K562 (cell line): ENCODE measurements at regions not wholly inside any gene's neighbourhood (a gene's known extent, or its start where the extent isn't known, plus 50 kb on each side); places are given as distances from the start of the nearest gene placed in this dataset.
A peak's percentile ranks its signal among the peaks of the same experiment; 100 is the strongest.

ENCODE experiments used
- ATAC-seq: fragments of 200-7000 bp; cut with Tn5 transposase; 3 replicates; pipeline ENCODE4 v1.9.1; 2020; ENCODE audit warnings: moderate library complexity
- BruUV-seq: library from RNA; stranded (reverse); fragments of 400-500 nt; replicated peaks from 2 replicates; lab custom pipeline; 2021; lab: Mats Ljungman, UMichigan
- CTCF ChIA-PET: fragments of 300-600 bp; formaldehyde crosslinking; extraction: SDS; loops from one replicate; lab custom pipeline; 2021; ENCODE audit warnings: low intra/inter-chr PET ratio; lab: Yijun Ruan, JAX
- POLR2A ChIA-PET: fragments of 300-600, 350-650 bp; sonication (Branson Sonifier 250); formaldehyde crosslinking; extraction: SDS; loops from one replicate; lab custom pipeline; 2021; ENCODE audit warnings: antibody characterized with exemption, inconsistent platforms; lab: Yijun Ruan, JAX
- DNase-seq, 4 experiments: peaks; one replicate each; pipeline versions ENCODE4 v3.0.0 to v3.0.0-alpha.2; 2011 to 2018; ENCODE audit warnings: low spot score in 3 of 4, mixed read lengths in 3 of 4; ENCODE audit errors: extremely low read depth in 1 of 4
- FAIRE-seq: peaks from 2 replicates; lab custom pipeline; 2011; peaks lifted over from hg19 to GRCh38; lab: Jason Lieb, UNC
- H2AFZ ChIP-seq: 2 replicates; pipeline ENCODE4 v1.6.0; 2011; ENCODE audit warnings: low read depth, low read length, control low read depth, inconsistent platforms
- H3K27ac ChIP-seq: fragments of 200-600 bp; 3 replicates; pipeline ENCODE4 v1.8.0; 2011; ENCODE audit warnings: low read depth, mild to moderate bottlenecking, control low read depth, inconsistent platforms, low read length, moderate library complexity, mixed read lengths; ENCODE audit errors: extremely low read depth
- H3K27me3 ChIP-seq, 2 experiments: fragments of 300-600 bp in 1 of 2; 2 replicates in 1 of 2; 3 replicates in 1 of 2; pipeline versions ENCODE4 v1.6.0 to v1.8.0; 2011; ENCODE audit warnings: inconsistent platforms in 2 of 2, low read length in 2 of 2, mild to moderate bottlenecking in 1 of 2, mixed read lengths in 1 of 2, moderate library complexity in 1 of 2; ENCODE audit not compliant: control insufficient read depth in 2 of 2, insufficient read depth in 2 of 2
- H3K36me3 ChIP-seq: fragments of 300-600 bp; 3 replicates; pipeline ENCODE4 v1.8.0; 2011; ENCODE audit warnings: mild to moderate bottlenecking, low read length, inconsistent platforms; ENCODE audit not compliant: control insufficient read depth, insufficient read depth
- H3K4me1 ChIP-seq, 2 experiments: fragments of 200-600 bp in 1 of 2; replicated peaks in 1 of 2; 2 replicates in 1 of 2; 3 replicates in 1 of 2; pipeline versions ENCODE4 v1.5.1 to v1.8.0; 2011; ENCODE audit warnings: inconsistent platforms in 2 of 2, low read length in 2 of 2, mild to moderate bottlenecking in 1 of 2, mixed read lengths in 1 of 2, moderate library complexity in 1 of 2; ENCODE audit not compliant: control insufficient read depth in 2 of 2, insufficient read depth in 2 of 2
- H3K4me2 ChIP-seq: 2 replicates; pipeline ENCODE4 v1.6.1; 2011; ENCODE audit warnings: low read length, control low read depth, inconsistent platforms, mixed read lengths; ENCODE audit not compliant: insufficient read depth
- H3K4me3 ChIP-seq: fragments of 200-600 bp; sonication (generic), shearing (Covaris generic); 2 replicates; pipeline ENCODE4 v1.5.1; 2016; ENCODE audit warnings: control low read depth, inconsistent platforms
- H3K79me2 ChIP-seq: fragments of 200-600 bp; 3 replicates; pipeline ENCODE4 v1.8.0; 2011; ENCODE audit warnings: low read length, inconsistent platforms; ENCODE audit not compliant: control insufficient read depth, insufficient read depth
- H3K9ac ChIP-seq, 2 experiments: 2 replicates each; pipeline versions ENCODE4 v1.6.0 to v1.6.1; 2011; ENCODE audit warnings: low read depth in 2 of 2, low read length in 2 of 2, control low read depth in 1 of 2, inconsistent platforms in 1 of 2, mild to moderate bottlenecking in 1 of 2, mixed read lengths in 1 of 2; ENCODE audit not compliant: insufficient read depth in 1 of 2
- H3K9me1 ChIP-seq: one replicate; pipeline ENCODE4 v1.6.0; 2011; ENCODE audit warnings: inconsistent platforms, mild to moderate bottlenecking, low read length, moderate library complexity; ENCODE audit not compliant: control insufficient read depth, insufficient read depth
- H3K9me3 ChIP-seq: replicated peaks from 2 replicates; pipeline ENCODE4 v1.5.1; 2011; ENCODE audit warnings: low read depth, low read length, inconsistent platforms; ENCODE audit not compliant: control insufficient read depth, insufficient read depth
- H4K20me1 ChIP-seq: replicated peaks from 2 replicates; pipeline ENCODE4 v1.6.1; 2011; ENCODE audit warnings: low read length, inconsistent platforms, mixed read lengths; ENCODE audit not compliant: control insufficient read depth, insufficient read depth
- ATF7 ChIP-seq: fragments of 450-650 bp; IDR thresholded peaks from 2 replicates; pipeline ENCODE4 v1.7.1; 2014; ENCODE audit warnings: mild to moderate bottlenecking, moderate library complexity
- BRF1 ChIP-seq: IDR thresholded peaks from 3 replicates; pipeline ENCODE4 v1.6.1; 2011; ENCODE audit warnings: borderline replicate concordance, mild to moderate bottlenecking; ENCODE audit not compliant: insufficient read length; ENCODE audit errors: extremely low read depth
- CBFB ChIP-seq: sonication (generic); formaldehyde crosslinking; IDR thresholded peaks from 2 replicates; pipeline ENCODE4 v1.4.0; 2020; ENCODE audit warnings: mild to moderate bottlenecking, missing genetic modification reagents
- CBX1 ChIP-seq: sonication (generic); IDR thresholded peaks from 2 replicates; pipeline ENCODE4 v1.6.1; 2016; ENCODE audit warnings: antibody characterized with exemption, low read depth, mild to moderate bottlenecking
- FOXP1 ChIP-seq: sonication (generic); formaldehyde crosslinking; IDR thresholded peaks from 2 replicates; pipeline ENCODE4 v1.8.0; 2022; ENCODE audit warnings: mild to moderate bottlenecking, missing genetic modification reagents
- HEY1 ChIP-seq: fragments of 250-450 bp; sonication (Bioruptor Pico); IDR thresholded peaks from 2 replicates; pipeline ENCODE4 v1.5.0; 2020; ENCODE audit warnings: mild to moderate bottlenecking, moderate library complexity, borderline replicate concordance
- KLF10 ChIP-seq: fragments of 250-450 bp; sonication (Bioruptor Pico); IDR thresholded peaks from 2 replicates; pipeline ENCODE4 v1.6.1; 2021; ENCODE audit warnings: matching md5 sums
- SREBF2 ChIP-seq: sonication (generic); formaldehyde crosslinking; IDR thresholded peaks from 2 replicates; pipeline ENCODE4 v1.4.0; 2020; ENCODE audit warnings: mild to moderate bottlenecking, missing genetic modification reagents
- TAF7 ChIP-seq: fragments of 450-650 bp; IDR thresholded peaks from 2 replicates; pipeline ENCODE4 v1.6.1; 2016; ENCODE audit warnings: missing genetic modification characterization, missing compliant biosample characterization
- TRIM24 ChIP-seq, 2 experiments: fragments of 450-650 bp; IDR thresholded peaks; 2 replicates each; pipeline ENCODE4 v1.6.1; 2016
- ZNF121 ChIP-seq: sonication (generic); formaldehyde crosslinking; conservative IDR thresholded peaks from 2 replicates; pipeline ENCODE4 v1.8.0; 2022; ENCODE audit warnings: missing genetic modification reagents
- ZNF124 ChIP-seq: sonication (generic); formaldehyde crosslinking; IDR thresholded peaks from 2 replicates; pipeline ENCODE4 v1.8.1; 2022; ENCODE audit warnings: missing genetic modification reagents
- ZNF589 ChIP-seq: fragments of 200-800 bp; sonication (Bioruptor generic); IDR thresholded peaks from 2 replicates; pipeline ENCODE4 v1.6.1; 2016; ENCODE audit warnings: low read depth, missing genetic modification characterization, missing compliant biosample characterization
- WGBS: fragments of 100-300 bp; shearing (Covaris generic); methylation state at CpG from one replicate; pipeline ENCODE4 v1.1.6; 2016; ENCODE audit warnings: low coverage, mixed read lengths; ENCODE audit not compliant: insufficient coverage; ENCODE audit errors: missing lambda C conversion rate; 5-methylcytosine and 5-hydroxymethylcytosine counted together
- in situ Hi-C: fragments of 300-500 bp; cut with MboI; formaldehyde crosslinking; loops from 4 replicates; pipeline ENCODE4 v1.15.0; 2018; ENCODE audit warnings: inconsistent platforms, mixed read lengths
- intact Hi-C: fragments of 100-400 bp; cut with micrococcal nuclease; formaldehyde crosslinking; loops from 2 replicates; pipeline ENCODE4 v1.14.2; 2022
- TF ChIP-seq, protein P1 (sequence below): fragments of 450-650 bp; IDR thresholded peaks from 2 replicates; pipeline ENCODE4 v1.6.1; 2016; ENCODE audit warnings: borderline replicate concordance
- TF ChIP-seq, protein P2 (sequence below), 2 experiments: fragments of 450-650 bp in 1 of 2; IDR thresholded peaks; 2 replicates each; pipeline ENCODE4 v1.6.1; 2011 to 2017; ENCODE audit warnings: low read depth in 2 of 2, antibody characterized with exemption in 1 of 2, borderline replicate concordance in 1 of 2, low read length in 1 of 2, mild to moderate bottlenecking in 1 of 2, mixed read lengths in 1 of 2; ENCODE audit not compliant: control insufficient read depth in 1 of 2
- TF ChIP-seq, protein P3 (sequence below): fragments of 250-450 bp; sonication (Bioruptor Pico); IDR thresholded peaks from 2 replicates; pipeline ENCODE4 v1.8.0; 2022; ENCODE audit warnings: inconsistent platforms, mild to moderate bottlenecking, moderate library complexity, borderline replicate concordance
- TF ChIP-seq, protein P4 (sequence below): fragments of 250-450 bp; sonication (Bioruptor Pico); IDR thresholded peaks from 2 replicates; pipeline ENCODE4 v1.8.0; 2021; ENCODE audit warnings: borderline replicate concordance, mild to moderate bottlenecking, moderate library complexity; ENCODE audit not compliant: poor library complexity, severe bottlenecking

DNA sequence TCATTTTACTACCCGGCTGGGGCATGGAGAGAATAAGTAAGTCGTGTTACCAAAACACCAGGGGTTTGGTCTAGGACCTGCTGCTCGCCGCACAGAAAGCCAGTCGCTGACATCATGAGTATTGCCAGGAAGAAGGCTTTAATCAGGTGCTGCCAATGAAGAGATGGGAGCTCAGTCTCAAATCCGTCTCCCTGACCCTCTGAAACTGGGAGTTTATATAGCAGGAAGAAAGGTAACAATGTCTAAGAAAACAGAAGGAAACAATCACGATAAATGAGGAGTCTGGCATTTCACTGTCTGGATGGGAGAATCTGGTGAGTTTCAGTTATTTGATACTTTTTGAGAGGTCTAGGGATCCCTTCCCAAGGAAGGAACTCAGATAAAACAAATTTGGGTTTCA, 437.9 kb upstream of the JARID2 start:
- ATAC-seq (no peak), DNase-seq (no peak), FAIRE-seq (peak; percentile 23)
- H3K4me2 ChIP-seq, result no peak overlapping the region
- intact Hi-C loops (loop anchor here (10.0 kb wide), 1 partner anchor 587 kb away; no protein-coding TSS in a partner anchor), in situ Hi-C loops (no loop called here)
- no peak overlapping the region for H2AFZ ChIP-seq
- WGBS, result 65% methylated on average over 7 of the region's 7 CpGs
- H4K20me1 ChIP-seq, result no peaks in the 10 kb centered on the region
- H3K4me1 ChIP-seq, result peaks cover 6 to 7% of the 10 kb centered on the region in 2 experiments; a peak in 3 of 5 replicates
- ChIA-PET CTCF (no interaction called here), POLR2A (interaction anchor here (1.5 kb wide), 1 partner anchor 16 kb away, joined by 4 read pairs; no protein-coding TSS in a partner anchor)
- BruUV-seq, result no TSS peak
- H3K9me1 ChIP-seq, result no peaks in the 10 kb centered on the region
- H3K27me3 ChIP-seq, result no peaks in the 10 kb centered on the region
- H3K9me3 ChIP-seq, result no peaks in the 10 kb centered on the region; the same call in 1 of the 2 replicates
- H3K36me3 ChIP-seq, result no peaks in the 10 kb centered on the region
- H3K4me3 ChIP-seq, result no peak overlapping the region
- H3K9ac ChIP-seq, result no peak overlapping the region
- H3K79me2 ChIP-seq, result no peaks in the 10 kb centered on the region
- no peak overlapping the region for H3K27ac ChIP-seq
- TF ChIP-seq, protein P1, sequence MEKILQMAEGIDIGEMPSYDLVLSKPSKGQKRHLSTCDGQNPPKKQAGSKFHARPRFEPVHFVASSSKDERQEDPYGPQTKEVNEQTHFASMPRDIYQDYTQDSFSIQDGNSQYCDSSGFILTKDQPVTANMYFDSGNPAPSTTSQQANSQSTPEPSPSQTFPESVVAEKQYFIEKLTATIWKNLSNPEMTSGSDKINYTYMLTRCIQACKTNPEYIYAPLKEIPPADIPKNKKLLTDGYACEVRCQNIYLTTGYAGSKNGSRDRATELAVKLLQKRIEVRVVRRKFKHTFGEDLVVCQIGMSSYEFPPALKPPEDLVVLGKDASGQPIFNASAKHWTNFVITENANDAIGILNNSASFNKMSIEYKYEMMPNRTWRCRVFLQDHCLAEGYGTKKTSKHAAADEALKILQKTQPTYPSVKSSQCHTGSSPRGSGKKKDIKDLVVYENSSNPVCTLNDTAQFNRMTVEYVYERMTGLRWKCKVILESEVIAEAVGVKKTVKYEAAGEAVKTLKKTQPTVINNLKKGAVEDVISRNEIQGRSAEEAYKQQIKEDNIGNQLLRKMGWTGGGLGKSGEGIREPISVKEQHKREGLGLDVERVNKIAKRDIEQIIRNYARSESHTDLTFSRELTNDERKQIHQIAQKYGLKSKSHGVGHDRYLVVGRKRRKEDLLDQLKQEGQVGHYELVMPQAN, result no peak
- TF ChIP-seq, protein P2, sequence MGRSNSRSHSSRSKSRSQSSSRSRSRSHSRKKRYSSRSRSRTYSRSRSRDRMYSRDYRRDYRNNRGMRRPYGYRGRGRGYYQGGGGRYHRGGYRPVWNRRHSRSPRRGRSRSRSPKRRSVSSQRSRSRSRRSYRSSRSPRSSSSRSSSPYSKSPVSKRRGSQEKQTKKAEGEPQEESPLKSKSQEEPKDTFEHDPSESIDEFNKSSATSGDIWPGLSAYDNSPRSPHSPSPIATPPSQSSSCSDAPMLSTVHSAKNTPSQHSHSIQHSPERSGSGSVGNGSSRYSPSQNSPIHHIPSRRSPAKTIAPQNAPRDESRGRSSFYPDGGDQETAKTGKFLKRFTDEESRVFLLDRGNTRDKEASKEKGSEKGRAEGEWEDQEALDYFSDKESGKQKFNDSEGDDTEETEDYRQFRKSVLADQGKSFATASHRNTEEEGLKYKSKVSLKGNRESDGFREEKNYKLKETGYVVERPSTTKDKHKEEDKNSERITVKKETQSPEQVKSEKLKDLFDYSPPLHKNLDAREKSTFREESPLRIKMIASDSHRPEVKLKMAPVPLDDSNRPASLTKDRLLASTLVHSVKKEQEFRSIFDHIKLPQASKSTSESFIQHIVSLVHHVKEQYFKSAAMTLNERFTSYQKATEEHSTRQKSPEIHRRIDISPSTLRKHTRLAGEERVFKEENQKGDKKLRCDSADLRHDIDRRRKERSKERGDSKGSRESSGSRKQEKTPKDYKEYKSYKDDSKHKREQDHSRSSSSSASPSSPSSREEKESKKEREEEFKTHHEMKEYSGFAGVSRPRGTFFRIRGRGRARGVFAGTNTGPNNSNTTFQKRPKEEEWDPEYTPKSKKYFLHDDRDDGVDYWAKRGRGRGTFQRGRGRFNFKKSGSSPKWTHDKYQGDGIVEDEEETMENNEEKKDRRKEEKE (IDR thresholded peaks at IDR 0.05; ENCODE audit: borderline replicate concordance in 1 of 2, control insufficient read depth in 1 of 2, low read depth in 2 of 2, low read length in 1 of 2), result no peak
- peak in 1 of 2 experiments; percentile 66; a peak in 2 of 4 replicates for TF ChIP-seq TRIM24 (IDR thresholded peaks at IDR 0.05)
- TF ChIP-seq KLF10 (CRISPR knock-in tag), result no peak
- no peak for TF ChIP-seq FOXP1 (CRISPR knock-in tag)
- no peak for TF ChIP-seq ATF7
- TF ChIP-seq ZNF124 (CRISPR knock-in tag), result peak; percentile 93
- peak; percentile 48; the same call in 1 of the 2 replicates for TF ChIP-seq CBX1
- TF ChIP-seq CBFB, result no peak
- no peak for TF ChIP-seq ZNF589
- no peak for TF ChIP-seq TAF7 (tag)
- no peak for TF ChIP-seq ZNF121 (CRISPR knock-in tag)
- no peak for TF ChIP-seq HEY1
- no peak for TF ChIP-seq BRF1
- TF ChIP-seq, protein P3, sequence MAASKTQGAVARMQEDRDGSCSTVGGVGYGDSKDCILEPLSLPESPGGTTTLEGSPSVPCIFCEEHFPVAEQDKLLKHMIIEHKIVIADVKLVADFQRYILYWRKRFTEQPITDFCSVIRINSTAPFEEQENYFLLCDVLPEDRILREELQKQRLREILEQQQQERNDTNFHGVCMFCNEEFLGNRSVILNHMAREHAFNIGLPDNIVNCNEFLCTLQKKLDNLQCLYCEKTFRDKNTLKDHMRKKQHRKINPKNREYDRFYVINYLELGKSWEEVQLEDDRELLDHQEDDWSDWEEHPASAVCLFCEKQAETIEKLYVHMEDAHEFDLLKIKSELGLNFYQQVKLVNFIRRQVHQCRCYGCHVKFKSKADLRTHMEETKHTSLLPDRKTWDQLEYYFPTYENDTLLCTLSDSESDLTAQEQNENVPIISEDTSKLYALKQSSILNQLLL (CRISPR knock-in tag), result no peak
- TF ChIP-seq SREBF2, result no peak
- TF ChIP-seq, protein P4, sequence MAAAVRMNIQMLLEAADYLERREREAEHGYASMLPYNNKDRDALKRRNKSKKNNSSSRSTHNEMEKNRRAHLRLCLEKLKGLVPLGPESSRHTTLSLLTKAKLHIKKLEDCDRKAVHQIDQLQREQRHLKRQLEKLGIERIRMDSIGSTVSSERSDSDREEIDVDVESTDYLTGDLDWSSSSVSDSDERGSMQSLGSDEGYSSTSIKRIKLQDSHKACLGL (CRISPR knock-in tag), result no peak
